GM19025 (cell line): ENCODE measurements at regions not wholly inside any gene's neighbourhood (a gene's known extent, or its start where the extent isn't known, plus 50 kb on each side); places are given as distances from the start of the nearest gene placed in this dataset.
"Not testable (repeated sequence)": the region's sequence is repeated elsewhere in the genome, so short reads cannot be mapped to it uniquely, and the experiment has no call there.

Experiments
- ATAC-seq: cut with Tn5 transposase; IDR thresholded peaks from one replicate; pipeline ENCODE4 v1.9.1; 2021; ENCODE audit warnings: mild to moderate bottlenecking, low read depth, moderate library complexity; ENCODE audit not compliant: unreplicated experiment

- no peak for ATAC-seq
Measured at GRCh38 chr6:92011681-92012245, 1407.6 kb downstream of the EPHA7 start.

- no peak for ATAC-seq
Measured at GRCh38 chr6:92008757-92009502, 1410.4 kb downstream of the EPHA7 start.

GRCh38 chr6:92000112-92000511 is 1413.2 kb upstream of the MAP3K7 start:
- ATAC-seq = no peak

DNA sequence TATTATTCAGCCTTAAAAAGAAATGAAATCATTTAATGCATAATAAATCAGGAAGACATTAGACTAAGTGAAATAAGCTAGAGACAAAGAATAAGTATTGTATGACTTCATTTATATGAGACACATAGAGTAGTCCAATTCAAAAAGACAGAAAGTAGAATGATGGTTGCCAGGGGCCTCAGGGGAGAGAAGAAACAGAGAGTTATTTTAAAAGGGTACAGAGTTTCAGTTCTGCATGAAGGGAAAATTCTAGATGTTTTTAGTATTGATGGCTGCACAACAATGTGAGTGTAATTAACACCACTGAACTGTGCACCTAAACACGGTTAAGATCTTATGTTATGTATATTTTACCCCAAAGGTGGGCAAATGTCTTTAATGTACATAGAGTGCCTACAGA is 1407.9 kb upstream of the MAP3K7 start:
- ATAC-seq = no peak

- no peak for ATAC-seq
Measured at GRCh38 chr6:91982559-91982958, 1395.7 kb upstream of the MAP3K7 start.

DNA sequence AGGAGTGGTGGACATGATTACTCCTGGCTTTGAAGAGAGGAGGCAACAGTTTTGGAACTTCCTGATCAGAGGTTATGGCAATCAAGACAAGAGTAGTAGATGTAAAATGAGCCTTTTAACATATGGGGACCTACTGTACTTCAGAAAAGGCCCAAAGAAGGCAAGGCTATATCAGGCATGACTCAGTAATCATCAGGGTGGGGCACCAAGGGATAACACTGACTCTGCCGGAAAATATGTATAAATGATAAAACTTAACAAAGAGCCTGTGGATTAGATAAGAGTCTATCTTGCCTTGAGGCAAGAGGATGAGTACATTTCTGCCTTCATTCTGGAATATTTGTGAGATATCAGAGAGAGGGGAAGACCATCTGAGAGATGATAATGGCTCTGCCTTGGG is 1389.9 kb upstream of the MAP3K7 start:
- ATAC-seq = no peak

GRCh38 chr6:91970700-91971099 is 1383.8 kb upstream of the MAP3K7 start:
- no peak for ATAC-seq

GRCh38 chr6:91965872-91966271 is 1379.0 kb upstream of the MAP3K7 start:
- no peak for ATAC-seq

- no peak for ATAC-seq
Measured at GRCh38 chr6:91961671-91962070, 1374.8 kb upstream of the MAP3K7 start.

- no peak for ATAC-seq
Measured at GRCh38 chr6:91961236-91961635, 1374.4 kb upstream of the MAP3K7 start.

GRCh38 chr6:91941838-91942237 is 1355.0 kb upstream of the MAP3K7 start:
- ATAC-seq = no peak

DNA sequence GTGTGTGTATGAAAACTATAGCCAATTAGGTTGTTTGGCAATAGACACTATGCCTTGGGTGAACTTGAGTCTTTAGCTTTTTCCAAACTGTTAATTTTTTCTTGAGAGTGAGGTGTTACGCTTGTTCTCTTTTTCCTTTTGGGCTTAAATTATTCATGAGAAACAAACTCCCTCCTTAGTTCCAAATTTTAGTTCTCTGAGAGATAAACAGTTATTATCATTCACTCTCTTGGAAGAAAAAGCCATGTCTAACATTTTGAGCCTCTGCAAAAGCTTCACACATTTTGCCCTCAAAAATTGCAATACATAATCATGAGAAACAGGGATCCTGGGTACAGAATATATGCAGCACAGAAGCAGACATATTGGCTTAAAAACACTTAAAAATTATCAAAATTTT is 1353.9 kb upstream of the MAP3K7 start:
- no peak for ATAC-seq

GRCh38 chr6:91926827-91927226 is 1340.0 kb upstream of the MAP3K7 start:
- ATAC-seq = no peak

DNA sequence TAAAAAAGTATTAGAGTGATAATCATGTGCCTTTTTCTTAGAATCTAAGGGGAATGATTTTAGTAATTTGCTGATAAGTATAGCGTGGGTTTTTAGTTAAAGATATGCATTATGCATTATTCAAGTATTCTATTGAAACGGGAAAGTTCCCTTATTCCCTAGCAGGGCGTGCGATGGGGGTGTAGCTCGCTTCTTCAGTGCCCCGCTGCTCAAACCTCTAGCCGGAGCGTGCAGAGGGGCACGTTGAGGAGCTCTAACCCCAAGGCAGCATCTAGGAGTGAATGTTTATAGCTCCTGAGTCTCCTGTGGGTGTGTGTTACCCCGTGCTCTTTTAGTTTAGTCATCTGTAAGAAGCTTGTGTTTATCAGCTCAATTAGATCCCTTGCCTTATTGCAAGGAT is 1339.5 kb upstream of the MAP3K7 start:
- no peak for ATAC-seq

GRCh38 chr6:91911945-91912344 is 1325.1 kb upstream of the MAP3K7 start:
- no peak for ATAC-seq

DNA sequence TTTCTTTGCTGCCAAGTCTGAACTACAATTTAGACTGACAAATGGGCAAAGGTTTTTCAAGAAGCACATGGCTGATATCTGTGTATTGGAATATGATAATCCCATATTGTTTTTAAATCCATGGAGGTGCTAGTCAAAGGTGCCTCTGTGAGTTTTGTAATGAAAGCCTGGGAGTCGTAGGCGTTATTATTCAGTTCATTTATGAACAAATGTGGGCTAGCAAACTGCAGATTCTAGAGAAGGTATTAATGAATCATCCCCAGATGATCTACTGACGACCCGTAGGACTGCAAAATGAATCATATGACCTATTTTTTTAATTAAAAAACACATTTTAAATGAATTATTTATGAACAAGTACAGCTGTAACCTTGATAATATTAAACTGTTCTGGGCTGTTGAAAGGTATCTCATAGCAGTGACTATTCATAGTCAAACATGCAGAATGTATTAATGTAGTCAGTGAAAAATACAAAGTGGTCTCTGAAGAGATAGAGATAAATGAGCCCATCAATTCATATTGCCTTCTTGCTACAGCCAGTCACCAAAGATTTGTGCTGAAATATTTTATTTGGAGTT is 1317.8 kb upstream of the MAP3K7 start:
- ATAC-seq = no peak

GRCh38 chr6:91895599-91896285 is 1308.9 kb upstream of the MAP3K7 start:
- no peak for ATAC-seq

- ATAC-seq = no peak
Measured at GRCh38 chr6:91886183-91886795, 1299.4 kb upstream of the MAP3K7 start.

DNA sequence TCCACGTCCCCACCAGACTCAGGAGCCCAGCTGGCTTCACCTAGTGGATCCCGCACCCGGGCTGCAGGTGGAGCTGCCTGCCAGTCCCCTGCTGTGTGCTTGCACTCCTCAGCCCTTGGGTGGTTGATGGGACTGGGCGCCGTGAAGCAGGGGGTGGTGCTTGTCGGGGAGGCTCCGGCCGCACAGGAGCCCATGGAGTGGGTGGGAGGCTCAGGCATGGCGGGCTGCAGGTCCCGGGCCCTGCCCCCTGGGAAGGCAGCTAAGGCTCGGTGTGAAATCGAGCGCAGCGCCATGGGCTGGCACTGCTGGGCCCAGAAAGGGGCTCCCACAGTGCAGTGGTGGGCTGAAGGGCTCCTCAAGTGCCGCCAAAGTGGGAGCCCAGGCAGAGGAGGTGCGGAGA is 1294.9 kb upstream of the MAP3K7 start:
- ATAC-seq = not testable (repeated sequence)

DNA sequence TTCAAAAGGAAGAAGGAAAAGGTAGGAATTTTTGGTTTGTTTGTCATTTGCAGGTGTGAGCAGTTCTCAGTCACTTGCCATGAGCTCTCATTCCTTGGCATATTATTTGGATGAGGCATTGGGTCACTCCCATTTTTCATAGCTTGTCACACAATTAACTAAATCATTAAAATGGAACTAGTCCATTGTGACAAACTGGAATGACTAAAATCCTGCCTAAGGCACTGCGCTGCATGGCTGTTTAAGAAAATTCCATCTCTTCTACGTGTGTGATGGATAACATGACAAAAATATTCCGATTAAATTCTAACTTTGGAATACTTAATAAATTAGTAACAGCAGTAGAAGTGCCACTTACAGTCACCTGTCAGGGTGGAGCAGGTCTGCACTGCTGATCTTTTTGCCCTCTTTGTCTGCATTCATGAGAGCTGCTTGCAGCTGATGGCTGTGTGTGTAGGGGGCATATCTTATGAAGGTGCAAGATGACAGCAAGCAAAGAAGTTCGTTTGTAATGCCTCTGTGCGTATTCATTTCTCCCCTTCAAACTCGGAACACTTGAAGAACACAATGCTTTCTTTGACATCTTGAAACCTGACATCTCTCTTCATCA is 1292.6 kb upstream of the MAP3K7 start:
- ATAC-seq = no peak

DNA sequence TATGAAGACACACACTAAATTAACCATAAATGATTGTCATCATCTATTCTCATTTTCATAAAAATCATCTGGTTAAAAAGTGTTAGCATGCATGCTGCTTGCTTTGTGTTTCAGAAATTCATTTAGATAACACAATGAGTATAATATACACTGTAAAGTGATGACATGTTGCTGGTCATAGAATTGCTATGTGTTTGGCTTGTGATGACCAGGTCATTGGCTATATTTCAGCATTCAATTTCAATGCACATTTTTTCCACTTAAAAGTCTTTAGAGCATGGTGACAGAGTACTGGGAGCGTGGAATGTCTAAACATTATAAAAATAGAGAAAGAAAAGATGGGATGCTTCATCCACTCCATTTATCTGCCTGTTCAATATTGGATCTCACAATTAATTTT is 1291.1 kb upstream of the MAP3K7 start:
- no peak for ATAC-seq
